ENCODE measurements at regions not wholly inside any gene's neighbourhood (a gene's known extent, or its start where the extent isn't known, plus 50 kb on each side); places are given as distances from the start of the nearest gene placed in this dataset.
A peak's percentile ranks its signal among the peaks of the same experiment; 100 is the strongest.

DNA sequence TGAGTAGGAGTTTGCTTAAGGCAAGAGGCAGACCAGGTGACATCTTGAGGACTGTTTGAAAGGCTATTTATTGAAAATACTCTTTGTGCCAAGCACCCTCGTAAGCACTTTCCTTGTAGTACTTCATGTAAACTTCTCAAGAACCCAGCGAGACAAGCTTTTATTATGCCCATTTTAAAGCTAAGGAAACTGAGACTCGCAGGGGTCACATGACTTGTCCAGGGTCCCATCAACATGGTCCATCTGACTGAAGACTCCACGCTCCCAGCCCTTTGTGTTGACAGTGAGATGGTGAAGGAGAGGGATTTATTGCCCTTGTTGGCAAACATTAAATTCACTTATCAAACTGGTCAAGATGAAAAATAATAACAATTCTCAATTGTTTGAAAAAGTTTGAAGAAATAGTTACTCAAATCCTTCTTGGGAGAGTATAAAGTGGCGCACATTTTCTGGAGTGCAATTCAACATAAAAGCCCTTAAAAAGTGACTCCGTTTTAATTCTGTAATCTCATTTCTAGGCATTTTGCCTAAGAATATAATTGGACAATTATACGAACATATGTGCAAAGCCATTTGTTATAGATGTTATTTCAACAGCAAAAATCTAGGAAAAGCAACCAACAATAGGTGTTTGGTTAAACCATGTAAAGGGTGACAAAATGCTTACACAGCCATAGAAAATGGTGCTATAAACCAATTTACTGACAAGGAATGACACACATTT, 270.5 kb upstream of the NCKAP5 start:
- no peak for DNase-seq (ENCODE audit: low spot score)

GRCh38 chr2:133839677-133840076, 271.4 kb upstream of the NCKAP5 start:
- DNase-seq (ENCODE audit: low spot score) = no peak

DNA sequence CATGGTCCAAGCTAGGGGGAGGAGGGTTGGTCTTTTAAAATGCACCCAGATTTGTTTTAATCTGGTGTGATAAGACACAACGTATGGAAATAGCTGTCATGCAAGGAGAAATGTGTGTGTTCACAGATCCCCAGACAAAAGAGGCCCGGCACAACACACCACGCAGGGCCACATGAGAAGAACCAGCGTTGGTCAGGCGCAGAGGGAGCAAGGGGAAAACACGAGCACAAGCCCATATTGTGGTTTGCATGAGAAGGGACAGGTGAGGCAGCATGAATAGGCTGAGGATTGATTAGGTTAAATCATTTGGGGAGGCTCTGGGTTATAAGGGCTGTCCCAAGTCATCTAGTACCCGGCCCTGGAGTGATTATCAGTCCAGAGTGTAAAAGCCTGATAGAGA, 272.5 kb upstream of the NCKAP5 start:
- no peak for DNase-seq (ENCODE audit: low spot score)

- DNase-seq (ENCODE audit: low spot score) = no peak
These were observed 273.6 kb upstream of the NCKAP5 start for GRCh38 chr2:133841900-133842299.

DNA sequence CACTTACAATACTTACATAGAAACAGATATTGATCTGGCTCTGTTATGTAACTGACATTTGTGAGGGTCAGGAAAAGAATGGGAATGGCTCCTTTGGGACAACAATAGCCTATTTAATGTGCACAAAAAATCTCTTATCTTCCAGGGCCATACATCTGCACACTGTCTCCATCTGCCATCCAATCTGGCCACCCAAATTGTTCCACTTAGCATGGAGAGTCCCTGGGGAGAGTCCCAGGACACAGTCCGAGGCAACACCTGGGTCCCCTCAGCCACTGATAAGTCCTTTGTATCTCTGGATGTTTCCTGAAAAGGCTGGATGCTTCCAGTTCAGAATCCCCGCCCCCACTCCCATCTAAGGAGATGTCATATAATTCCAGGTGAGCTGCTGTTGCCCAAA, 274.2 kb upstream of the NCKAP5 start:
- DNase-seq (ENCODE audit: low spot score) = no peak

- DNase-seq (ENCODE audit: low spot score) = no peak
These were observed 274.8 kb upstream of the NCKAP5 start for GRCh38 chr2:133843091-133843490.

DNA sequence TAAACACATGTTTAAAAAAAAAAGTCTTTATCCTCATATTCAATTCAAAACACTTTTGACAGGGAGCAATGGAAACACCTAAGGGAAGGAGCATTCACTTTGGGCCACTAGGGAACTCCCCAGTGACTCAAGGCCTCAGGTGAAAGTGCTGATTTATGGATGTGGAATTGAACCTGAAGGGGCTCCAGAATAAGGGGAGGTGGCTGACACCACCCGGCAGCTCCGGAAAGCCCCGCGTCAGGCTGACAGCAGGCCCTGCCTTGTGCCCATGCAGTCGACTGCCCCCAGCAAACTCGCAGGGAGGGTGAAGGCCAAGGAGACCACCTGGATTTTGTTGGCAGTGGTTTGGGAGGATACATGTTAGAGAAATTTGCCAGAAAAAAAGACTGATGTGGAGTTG, 275.3 kb upstream of the NCKAP5 start:
- DNase-seq (ENCODE audit: low spot score) = no peak

DNA sequence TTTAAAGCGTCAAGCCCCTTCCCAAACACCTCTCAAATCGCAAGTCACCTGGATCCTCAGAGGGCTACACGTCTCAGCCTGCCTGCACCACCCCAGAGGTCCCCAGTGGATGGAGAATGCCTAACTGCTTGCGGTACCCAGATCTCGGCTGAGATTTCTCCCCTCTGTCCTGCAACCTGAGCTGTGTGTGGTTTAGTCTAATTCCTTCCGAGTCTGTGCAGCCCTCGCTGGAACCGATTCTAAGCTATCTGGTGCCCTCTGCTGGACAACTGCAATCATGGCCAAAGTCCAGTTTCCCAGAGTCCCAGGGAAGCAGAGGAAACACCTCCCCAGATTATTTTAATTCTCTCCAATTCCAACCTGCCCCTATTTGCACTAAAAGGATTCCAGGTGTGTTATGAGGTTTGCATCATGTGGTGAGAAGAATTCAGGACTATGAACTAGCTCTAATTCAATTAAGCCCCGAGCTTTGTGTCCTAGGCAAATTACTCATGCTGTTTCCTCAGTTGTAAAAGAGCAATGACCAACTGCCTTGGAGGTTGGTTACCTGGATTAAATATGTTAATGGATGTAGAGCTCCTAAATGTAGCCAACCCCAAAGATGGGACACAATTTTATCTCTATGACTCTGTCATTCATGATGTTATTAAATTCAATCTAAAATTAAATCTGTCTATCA, 276.1 kb upstream of the NCKAP5 start:
- peak; percentile 59 for DNase-seq (ENCODE audit: low spot score)

GRCh38 chr2:133846476-133846875, 278.2 kb upstream of the NCKAP5 start:
- DNase-seq (ENCODE audit: low spot score) = no peak

GRCh38 chr2:133847591-133847990, 279.3 kb upstream of the NCKAP5 start:
- no peak for DNase-seq (ENCODE audit: low spot score)

DNA sequence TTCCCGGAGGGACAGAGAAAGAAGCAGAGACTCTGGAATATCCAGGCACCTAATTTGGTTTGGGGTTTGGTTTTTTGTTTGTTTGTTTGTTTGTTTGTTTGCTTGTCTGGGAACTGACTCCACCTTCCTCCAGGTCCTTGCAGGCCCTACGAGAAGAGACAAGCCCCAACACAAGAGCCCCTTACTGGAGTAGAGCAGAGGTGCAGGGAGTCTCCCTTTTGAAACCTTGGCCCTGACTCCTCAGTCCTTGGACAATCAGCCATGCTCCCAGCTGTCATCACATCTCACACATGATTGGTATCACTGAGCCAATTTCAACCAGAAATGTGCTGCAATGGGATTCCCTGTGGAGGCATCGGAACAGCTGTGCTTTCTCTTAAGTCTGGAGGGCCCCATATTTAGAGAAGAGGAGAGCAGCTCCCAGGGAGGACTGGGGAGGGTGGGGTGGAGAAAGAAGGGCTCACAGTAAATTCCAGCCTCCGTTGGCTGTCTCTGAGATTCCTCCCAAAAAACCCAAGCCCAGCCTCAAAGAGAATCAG, 279.9 kb upstream of the NCKAP5 start:
- no peak for DNase-seq (ENCODE audit: low spot score)

- no peak for DNase-seq (ENCODE audit: low spot score)
These were observed 281.1 kb upstream of the NCKAP5 start for GRCh38 chr2:133849341-133849740.

DNA sequence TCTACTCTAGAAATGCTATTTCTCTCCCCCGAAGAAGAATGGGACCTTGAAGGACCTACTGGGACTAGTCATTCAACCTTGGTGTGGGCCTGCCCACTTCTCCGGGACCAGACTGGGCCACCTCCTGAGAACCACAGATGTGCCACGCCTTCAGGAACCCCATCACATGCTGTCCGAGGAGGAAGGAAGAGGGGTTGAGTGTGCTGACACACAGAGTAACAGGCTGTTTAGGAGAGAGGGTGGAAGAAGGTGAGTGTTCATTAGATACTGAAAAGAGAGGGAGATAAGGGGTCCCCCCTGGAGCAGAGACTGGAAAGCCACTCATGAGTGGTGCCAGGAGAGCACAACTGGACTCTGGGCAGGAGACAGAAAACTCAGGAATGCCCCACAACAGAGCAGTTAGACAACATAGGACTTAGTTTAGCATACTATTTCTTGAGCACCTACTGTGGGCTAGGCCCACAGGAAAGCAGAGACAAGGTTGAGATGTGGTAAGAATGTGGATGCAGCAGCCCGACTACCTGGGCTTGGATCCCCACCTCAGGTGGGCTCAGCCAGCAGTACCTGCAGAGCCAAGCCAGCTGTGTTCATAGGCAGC, 286.4 kb upstream of the NCKAP5 start:
- no peak for DNase-seq (ENCODE audit: low spot score)

DNA sequence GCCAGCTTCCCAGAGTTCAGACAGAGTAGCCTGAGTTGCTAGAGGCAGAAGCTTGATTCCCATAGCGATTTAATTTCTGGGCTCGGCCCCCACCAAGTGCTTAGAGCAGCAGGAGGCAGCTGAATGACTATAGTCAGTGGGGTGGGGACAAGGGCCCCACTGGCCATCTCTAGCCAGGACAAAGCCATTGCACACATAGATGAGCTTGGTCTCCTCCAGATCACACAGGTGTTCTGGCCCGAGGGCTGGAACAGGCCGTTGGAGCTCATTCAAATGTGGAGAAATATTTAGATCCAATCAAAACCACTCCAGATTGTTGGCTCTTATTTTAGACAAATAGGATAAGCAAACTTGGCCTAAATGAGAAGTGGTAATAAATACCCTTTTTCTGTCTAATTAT, 287.3 kb upstream of the NCKAP5 start:
- no peak for DNase-seq (ENCODE audit: low spot score)

DNA sequence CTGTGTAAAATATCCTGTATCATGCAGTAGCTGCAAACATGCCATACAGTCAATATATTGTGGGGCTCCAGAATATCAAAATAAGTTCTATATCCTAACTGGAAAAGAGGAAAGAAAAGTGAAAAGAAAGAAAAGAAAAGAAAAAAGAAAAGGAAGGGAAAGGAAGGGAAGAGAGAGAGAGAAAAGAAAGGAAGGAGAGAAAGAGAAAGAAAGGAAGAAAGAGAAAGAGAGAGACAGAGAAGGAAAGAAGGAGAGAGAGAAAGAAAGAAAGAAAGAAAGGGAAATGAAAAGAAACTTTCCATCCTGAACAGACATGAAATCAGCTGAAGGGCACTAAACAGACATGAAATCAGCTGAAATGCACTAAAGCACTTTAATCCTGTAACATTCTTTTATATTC, 288.4 kb upstream of the NCKAP5 start:
- no peak for DNase-seq (ENCODE audit: low spot score)

GRCh38 chr2:133859578-133859977, 291.3 kb upstream of the NCKAP5 start:
- no peak for DNase-seq (ENCODE audit: low spot score)

DNA sequence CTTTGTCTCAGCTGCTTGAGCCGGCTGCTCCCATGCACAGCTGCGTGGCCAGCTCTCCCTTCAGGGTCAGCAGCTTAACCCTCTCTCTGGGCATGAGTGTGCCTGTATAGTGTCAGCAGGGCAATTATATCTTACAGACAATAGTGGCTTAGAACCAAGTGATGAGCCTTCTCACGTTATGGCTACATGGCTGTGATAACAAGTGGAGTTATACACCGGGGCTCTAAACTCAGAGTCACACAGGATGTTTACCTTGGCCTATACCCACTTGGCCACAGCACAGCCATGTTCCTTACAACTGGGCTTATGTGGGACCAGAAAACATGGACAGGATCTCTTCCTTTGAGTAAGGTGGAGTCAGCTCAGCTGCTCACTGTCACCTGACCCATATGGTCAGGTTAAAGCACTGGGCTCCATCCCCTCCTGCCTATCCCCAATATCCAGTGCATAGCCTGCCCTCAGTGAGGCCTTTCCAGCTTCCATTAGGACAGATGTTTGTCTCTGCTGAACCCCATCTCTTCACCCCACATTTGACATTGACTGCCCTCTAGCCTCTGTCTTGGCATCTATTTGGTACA, 294.2 kb upstream of the NCKAP5 start:
- DNase-seq (ENCODE audit: low spot score) = no peak

GRCh38 chr2:133863106-133863800, 295.0 kb upstream of the NCKAP5 start:
- no peak for DNase-seq (ENCODE audit: low spot score)

DNA sequence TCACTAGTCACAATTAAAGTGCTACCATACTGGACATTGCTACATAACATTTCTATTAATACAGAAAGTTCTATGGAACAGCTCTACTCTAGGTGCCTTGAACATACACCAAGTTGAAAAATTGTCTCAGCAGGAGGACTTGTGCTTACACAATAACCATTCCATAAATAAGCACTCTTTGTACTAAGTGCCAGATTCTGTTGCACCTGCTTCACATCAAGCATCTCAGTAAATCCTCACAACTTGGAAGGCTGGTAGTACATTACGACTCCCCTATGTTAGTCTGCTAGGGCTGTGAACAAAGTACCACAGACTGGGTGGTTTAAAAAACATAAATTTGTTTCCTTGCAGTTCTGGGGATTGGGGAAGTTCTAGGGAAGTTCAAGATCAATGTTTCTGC, 296.9 kb upstream of the NCKAP5 start:
- no peak for DNase-seq (ENCODE audit: low spot score)

- no peak for DNase-seq (ENCODE audit: low spot score)
These were observed 298.9 kb upstream of the NCKAP5 start for GRCh38 chr2:133867166-133867565.

DNA sequence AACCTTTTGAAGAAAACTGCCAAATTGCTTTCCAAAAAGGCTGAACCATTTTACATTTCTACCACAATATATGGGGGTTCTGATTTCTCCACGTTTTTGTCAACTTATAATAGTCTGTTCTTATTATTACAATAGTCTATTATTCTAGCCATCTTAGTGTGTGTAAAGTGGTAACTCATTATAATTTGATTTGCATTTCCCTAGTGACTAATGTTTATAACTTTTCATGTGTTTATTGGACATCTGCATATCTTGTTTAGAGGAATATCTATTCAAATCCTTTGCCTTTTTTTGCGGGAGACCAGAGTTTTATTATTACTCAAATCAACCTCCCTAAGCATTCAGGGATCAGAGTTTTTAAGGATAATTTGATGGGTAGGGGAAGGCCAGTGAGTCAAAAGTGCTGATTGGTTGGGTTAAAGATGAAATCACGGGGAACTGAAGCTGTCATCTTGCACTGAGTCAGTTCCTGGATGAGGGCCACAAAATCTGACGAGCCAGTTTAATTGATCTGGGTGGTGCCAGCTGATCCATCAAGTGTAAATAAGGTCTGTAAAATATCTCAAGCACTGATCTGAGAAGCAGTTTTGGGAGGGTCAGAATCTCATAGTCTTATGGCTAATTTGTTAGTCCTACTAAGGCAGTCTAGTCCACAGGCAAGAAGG, 303.4 kb upstream of the NCKAP5 start:
- no peak for DNase-seq (ENCODE audit: low spot score)

GRCh38 chr2:133878326-133878725, 310.1 kb upstream of the NCKAP5 start:
- DNase-seq (ENCODE audit: low spot score) = no peak

Measured in CD4-positive, alpha-beta T cell treated with Interleukin-2 at 100 ng/mL for 4 hours (primary cell).